ELF-1 (cell line): ENCODE measurements at regions not wholly inside any gene's neighbourhood (a gene's known extent, or its start where the extent isn't known, plus 50 kb on each side); places are given as distances from the start of the nearest gene placed in this dataset.

Experiments
- DNase-seq: peaks from one replicate; pipeline ENCODE4 v3.0.0-alpha.2; 2016; ENCODE audit warnings: low read depth, low spot score

DNA sequence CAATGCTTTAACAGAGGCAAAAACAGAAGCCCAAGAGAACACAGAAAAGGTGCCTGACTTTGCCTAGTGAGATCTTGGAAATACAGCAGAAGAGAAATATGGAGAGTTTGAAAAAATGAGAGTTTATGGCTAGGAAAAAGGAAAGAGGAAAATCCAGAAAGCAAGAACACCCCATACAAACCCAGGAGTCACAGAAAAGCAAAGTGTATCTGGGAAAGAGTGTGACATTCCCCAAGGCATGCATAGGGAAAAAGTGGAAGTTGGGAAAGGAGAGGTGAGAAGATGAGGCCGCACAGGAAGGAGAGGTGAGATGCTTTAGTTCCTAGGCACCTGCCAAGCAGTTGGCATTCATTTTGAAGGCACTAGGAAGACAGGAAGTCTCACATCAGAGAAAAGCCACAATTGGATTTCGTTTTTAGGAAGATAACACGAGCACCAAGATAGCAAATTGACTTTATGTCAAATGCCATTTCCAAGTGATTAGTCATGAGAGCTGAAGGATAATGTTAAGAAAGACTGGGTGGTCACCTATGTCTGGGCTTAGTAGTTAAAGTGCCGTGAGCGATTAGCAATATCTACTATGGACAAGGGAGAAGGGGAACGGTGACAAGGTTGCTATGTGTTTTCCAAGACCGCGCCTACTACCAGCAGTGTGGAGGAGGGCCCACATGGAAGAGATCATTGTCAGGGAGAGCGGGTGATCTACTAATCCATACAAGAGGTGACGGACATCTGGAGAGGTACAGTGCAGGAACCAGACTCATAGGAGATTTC, 224.1 kb upstream of the PARD3B start:
- no peak for DNase-seq

DNA sequence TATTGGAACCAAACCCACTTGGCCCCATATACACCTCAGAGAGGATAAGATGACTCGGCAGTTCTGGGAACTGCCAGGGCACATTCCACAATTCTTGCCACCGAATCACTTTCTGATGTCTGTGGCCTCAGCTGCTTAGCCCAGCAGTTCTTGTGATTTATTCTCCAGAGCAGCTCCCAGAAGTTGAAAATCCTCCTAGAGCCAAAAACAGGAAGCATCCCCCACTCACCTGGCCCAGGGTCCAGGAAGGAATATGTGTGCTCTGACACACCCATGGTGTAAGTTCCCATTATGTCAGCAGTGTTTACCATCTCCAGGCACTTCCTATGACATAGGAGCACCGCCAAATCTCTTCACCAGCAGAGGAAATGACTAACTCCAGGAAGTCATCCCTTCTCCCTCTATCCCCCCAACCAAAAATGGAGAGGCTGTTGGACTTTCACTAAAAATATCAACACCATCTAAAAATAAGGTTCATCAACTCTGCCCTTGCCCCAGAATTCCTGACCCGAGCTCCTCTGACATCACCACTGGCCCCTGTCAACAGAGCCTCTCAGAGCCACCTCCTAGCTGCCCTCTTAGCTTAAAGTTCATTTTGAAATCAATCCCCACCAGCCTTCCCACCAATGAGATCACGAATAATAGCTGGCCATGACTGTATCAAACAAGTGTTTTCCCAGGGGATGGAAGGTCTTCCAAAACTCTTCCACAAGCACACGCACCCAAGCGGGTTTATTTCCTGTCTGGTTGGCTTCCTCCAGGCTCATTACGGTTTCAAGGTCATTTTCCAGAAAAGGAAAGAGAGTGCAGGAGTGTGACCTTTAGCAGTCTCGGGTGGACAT, 223.1 kb upstream of the PARD3B start:
- no peak for DNase-seq

DNA sequence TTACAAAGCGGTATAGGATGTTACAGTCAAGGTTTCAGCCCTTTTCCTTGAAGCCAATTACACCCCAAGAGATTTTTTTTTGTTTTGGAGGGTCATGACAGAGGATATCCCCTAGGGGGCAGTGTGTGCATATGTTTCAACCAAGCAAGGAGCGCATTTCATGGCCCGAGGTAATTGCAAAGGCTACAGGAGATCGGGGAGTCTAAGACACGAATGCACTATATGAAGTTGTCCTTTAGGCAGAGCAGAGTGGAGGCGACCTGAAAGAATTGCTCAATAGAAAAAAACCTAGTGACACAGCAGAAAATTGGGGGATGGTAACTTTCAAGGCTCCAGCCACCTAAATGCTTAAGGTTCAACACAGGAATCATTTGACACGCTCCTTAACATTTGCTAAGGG, 219.8 kb upstream of the PARD3B start:
- DNase-seq, result peak; percentile 85

DNA sequence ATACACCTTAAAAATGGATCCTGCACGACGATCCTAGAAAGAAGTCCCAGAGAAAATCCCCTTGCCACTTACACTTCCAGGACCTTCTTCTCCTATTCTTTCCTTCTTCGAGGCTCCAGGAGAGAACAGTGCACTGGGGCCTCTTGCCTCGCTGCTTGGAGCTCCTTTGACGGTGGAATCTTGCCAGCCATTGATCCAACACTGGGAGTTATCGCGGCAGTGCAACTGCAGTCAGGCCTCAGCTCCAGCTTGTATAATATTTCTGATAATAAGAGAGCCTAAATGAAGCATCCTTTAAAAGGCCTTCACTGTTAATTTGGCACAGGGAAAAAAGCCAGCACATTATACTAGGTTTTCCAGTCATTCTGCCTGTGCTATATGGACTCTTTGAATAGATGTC, 216.9 kb upstream of the PARD3B start:
- DNase-seq, result no peak

- DNase-seq, result no peak
Observed at GRCh38 chr2:204329016-204329415, 216.3 kb upstream of the PARD3B start.

DNA sequence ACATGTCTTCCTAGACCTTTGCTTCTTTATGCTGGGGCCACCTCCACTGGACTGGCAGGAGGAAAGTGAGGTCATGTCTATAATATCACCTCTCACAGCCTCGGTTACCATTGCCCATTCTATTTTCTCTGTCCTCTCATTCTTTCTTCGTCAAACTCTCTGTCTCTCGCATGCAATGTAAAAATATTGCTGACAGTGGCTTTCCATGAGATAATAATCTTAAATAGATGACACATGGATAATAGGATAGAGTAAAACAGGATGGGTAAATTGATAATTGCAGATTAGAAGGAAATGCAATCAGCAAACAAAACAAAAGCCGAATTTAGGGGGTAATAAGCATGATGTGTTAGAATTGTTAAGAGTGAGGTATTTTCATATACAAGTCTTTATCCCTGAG, 215.7 kb upstream of the PARD3B start:
- no peak for DNase-seq

DNA sequence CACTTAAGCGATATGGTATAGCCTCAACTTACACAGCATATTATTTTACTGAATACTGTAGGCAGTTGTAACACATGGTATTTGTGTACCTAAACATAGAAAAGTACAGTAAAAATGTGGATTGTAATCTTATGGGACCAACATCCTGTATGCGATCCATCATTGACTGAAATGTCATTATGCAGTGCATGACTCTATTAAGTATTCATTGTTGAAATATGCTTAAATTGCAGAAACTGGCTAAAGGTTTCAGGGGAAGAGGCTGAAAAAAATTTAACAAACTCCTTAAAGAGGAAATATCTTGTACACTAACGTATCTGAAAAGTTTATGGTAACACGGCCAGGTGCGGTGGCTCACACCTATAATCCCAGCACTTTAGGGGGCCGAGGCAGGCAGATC, 214.1 kb upstream of the PARD3B start:
- no peak for DNase-seq

DNA sequence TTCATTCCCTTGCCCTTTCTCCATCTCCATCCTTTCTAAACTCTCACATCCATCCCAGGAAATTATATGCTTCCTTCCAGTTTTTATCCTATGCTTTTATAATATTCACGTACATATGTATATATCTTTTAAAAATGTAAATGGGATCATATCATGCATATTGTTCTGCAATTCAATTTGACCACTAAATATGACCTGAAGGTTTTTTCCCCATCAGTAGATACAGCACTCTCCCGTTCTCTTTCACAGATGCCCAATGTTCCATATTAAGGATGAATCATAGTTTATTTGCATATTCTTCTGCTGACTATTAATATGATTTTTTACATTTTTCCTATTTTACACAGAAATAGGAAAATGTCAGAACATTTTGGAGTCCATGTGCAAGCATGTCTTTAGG, 213.3 kb upstream of the PARD3B start:
- DNase-seq, result no peak

- no peak for DNase-seq
Observed at GRCh38 chr2:204332706-204333105, 212.6 kb upstream of the PARD3B start.

- no peak for DNase-seq
Observed at GRCh38 chr2:204333861-204334260, 211.4 kb upstream of the PARD3B start.

GRCh38 chr2:204335451-204336058, 209.7 kb upstream of the PARD3B start:
- no peak for DNase-seq

GRCh38 chr2:204336153-204336744, 209.0 kb upstream of the PARD3B start:
- no peak for DNase-seq

DNA sequence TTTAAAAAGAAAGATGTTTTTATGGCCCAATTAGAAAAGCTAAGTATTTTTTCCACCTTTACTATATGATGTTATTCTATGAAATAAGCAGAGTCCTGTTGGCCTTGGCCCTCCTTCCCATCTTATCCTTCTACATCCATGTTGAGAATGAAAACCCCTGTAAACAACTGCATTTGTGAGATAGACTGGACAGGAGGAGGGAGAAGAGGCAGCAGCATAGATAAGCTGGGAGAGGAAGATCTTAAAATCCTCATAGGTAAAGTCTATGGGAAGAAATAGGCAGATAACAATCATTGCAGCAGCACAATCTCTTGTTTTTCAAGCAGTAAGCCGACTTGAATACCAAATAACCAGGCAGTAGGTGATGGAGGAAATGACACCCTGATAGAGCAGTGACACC, 207.6 kb upstream of the PARD3B start:
- DNase-seq, result no peak

DNA sequence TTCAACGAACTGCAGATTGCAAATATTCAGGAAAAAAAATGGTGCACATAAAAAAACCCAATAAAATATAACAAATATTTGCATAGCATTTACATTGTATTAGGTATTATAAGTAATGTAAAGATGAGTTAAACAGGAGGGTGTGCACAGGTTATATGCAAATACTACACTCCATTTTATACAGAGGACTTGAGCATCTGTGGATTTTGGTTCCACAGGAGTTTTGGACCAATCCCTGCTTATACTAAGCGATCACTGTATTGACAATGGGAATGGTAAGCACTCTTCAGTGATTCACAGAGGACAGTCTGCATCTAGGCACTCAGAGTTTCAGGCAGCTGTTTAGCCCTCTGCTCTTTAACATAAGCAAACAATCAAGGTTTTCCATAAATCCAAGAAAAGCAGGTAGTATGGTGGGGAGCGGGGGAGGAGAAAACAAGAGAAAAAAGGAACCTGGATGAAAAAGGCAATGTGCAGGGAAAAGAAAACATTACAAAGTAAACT, 206.0 kb upstream of the PARD3B start:
- no peak for DNase-seq

- no peak for DNase-seq
Observed at GRCh38 chr2:204340511-204340910, 204.8 kb upstream of the PARD3B start.

- no peak for DNase-seq
Observed at GRCh38 chr2:204341887-204342276, 203.4 kb upstream of the PARD3B start.

- DNase-seq, result no peak
Observed at GRCh38 chr2:204343685-204344084, 201.6 kb upstream of the PARD3B start.

DNA sequence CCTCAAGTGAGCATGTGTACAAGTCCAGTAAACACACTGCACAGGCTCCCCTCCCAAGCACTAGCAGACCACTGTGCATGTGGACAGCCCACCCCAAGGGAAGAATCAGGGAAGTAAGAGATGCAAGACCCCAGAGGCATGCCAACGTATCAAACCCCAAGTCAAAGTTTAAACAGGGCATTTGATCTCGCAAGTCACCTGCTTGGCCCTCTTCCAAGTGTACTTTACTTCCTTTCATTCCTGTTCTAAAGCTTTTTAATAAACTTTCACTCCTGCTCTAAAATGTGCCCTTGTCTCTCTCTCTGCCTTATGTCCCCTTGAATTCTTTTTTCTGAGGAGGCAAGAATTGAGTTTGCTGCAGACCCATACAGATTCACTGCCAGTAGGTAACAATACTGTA, 201.2 kb upstream of the PARD3B start:
- DNase-seq, result no peak

GRCh38 chr2:204346906-204347305, 198.4 kb upstream of the PARD3B start:
- no peak for DNase-seq

DNA sequence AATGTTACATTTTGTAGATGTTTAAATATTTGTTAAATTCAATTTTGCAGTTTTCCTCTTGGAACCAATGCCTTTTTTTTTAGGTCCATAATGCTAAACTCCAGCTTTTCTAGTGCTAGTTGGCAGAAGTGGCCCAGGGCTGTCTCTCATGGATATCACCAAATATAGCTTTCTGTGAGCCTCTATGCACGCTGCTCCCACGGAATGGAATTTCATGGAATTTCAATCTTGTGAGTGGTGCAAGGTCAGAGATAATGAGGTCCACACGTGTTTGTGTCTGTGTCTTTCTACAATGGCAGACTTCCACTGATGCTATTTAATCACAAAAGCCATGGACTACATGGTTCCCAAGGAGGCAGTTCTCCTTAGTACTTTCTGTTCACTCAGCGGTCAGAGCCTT, 191.5 kb upstream of the PARD3B start:
- DNase-seq, result no peak

GRCh38 chr2:204354442-204354856, 190.8 kb upstream of the PARD3B start:
- no peak for DNase-seq

GRCh38 chr2:204355688-204356087, 189.6 kb upstream of the PARD3B start:
- no peak for DNase-seq
